ENCODE measurements at regions not wholly inside any gene's neighbourhood (a gene's known extent, or its start where the extent isn't known, plus 50 kb on each side); places are given as distances from the start of the nearest gene placed in this dataset.

GRCh38 chr2:176508374-176508773 lies 239.1 kb downstream of the MTX2 start:
- DNase-seq: no peak

GRCh38 chr2:176508984-176509740 lies 239.9 kb downstream of the MTX2 start:
- DNase-seq: no peak

GRCh38 chr2:176514276-176514675 lies 245.0 kb downstream of the MTX2 start:
- no peak for DNase-seq

- no peak for DNase-seq
These were observed 245.7 kb downstream of the MTX2 start for GRCh38 chr2:176514805-176515500.

- DNase-seq: no peak
These were observed 246.9 kb downstream of the MTX2 start for GRCh38 chr2:176516051-176516602.

GRCh38 chr2:176518823-176519222 lies 249.6 kb downstream of the MTX2 start:
- DNase-seq: no peak

- no peak for DNase-seq
These were observed 252.8 kb downstream of the MTX2 start for GRCh38 chr2:176521878-176522670.

- no peak for DNase-seq
These were observed 255.8 kb downstream of the MTX2 start for GRCh38 chr2:176525086-176525485.

- no peak for DNase-seq
These were observed 258.0 kb downstream of the MTX2 start for GRCh38 chr2:176526995-176527901.

GRCh38 chr2:176531608-176532007 lies 262.4 kb downstream of the MTX2 start:
- no peak for DNase-seq

- DNase-seq: no peak
These were observed 264.4 kb downstream of the MTX2 start for GRCh38 chr2:176533505-176534193.

- no peak for DNase-seq
These were observed 265.7 kb downstream of the MTX2 start for GRCh38 chr2:176534798-176535466.

- no peak for DNase-seq
These were observed 266.3 kb downstream of the MTX2 start for GRCh38 chr2:176535467-176536113.

- DNase-seq: no peak
These were observed 267.3 kb downstream of the MTX2 start for GRCh38 chr2:176536439-176537133.

GRCh38 chr2:176537932-176538331 lies 268.7 kb downstream of the MTX2 start:
- no peak for DNase-seq

- no peak for DNase-seq
These were observed 271.8 kb downstream of the MTX2 start for GRCh38 chr2:176540995-176541394.

- no peak for DNase-seq
These were observed 273.2 kb downstream of the MTX2 start for GRCh38 chr2:176542476-176542875.

GRCh38 chr2:176544557-176544956 lies 275.3 kb downstream of the MTX2 start:
- DNase-seq: no peak

- no peak for DNase-seq
These were observed 276.0 kb downstream of the MTX2 start for GRCh38 chr2:176544991-176545956.

Data from GDM1 (cell line).